ENCODE measurements at regions not wholly inside any gene's neighbourhood (a gene's known extent, or its start where the extent isn't known, plus 50 kb on each side); places are given as distances from the start of the nearest gene placed in this dataset.

GRCh38 chr14:22265319-22266141, 323.5 kb downstream of the DAD1 start:
- Histone ChIP-seq H3K27me3 (ENCODE audit: control insufficient read depth, extremely low read depth, insufficient read depth, low read length) (no peaks in the 10 kb centered on the region), H3K9ac (ENCODE audit: control insufficient read depth, extremely low read depth, insufficient read depth, low read length) (no peak overlapping the region), H3K36me3 (ENCODE audit: control insufficient read depth in 2 of 2, extremely low read depth in 1 of 2, insufficient read depth in 2 of 2, low read length in 2 of 2) (no peaks in the 10 kb centered on the region), H4K20me1 (ENCODE audit: control insufficient read depth, extremely low read depth, insufficient read depth, low read length) (no peaks in the 10 kb centered on the region), H3K4me3 (ENCODE audit: control insufficient read depth in 2 of 3, extremely low read depth in 1 of 3, insufficient read depth in 2 of 3, low read depth in 1 of 3, low read length in 3 of 3) (no peak overlapping the region), H3K4me2 (ENCODE audit: control insufficient read depth, extremely low read depth, insufficient read depth, low read depth, low read length) (peak overlapping the region; percentile 7), H3K27ac (ENCODE audit: control insufficient read depth, insufficient read depth, low read length) (peak overlapping the region; percentile 42), H2AFZ (ENCODE audit: control insufficient read depth, low read length) (peak overlapping the region; percentile 45), H3K4me1 (ENCODE audit: control insufficient read depth, extremely low read depth, insufficient read depth, low read length) (peaks cover 41% of the 10 kb centered on the region), H3K9me3 (ENCODE audit: control insufficient read depth, low read depth, low read length) (no peaks in the 10 kb centered on the region), H3K9me1 (ENCODE audit: control insufficient read depth, extremely low read depth, insufficient read depth, low read length) (peaks cover 2% of the 10 kb centered on the region), H3K79me2 (ENCODE audit: control insufficient read depth, insufficient read depth, low read length) (no peaks in the 10 kb centered on the region)
- DNase-seq (ENCODE audit: low read depth, low spot score) (no peak), FAIRE-seq (no peak)
- dilution Hi-C loops (cut with MboI; ENCODE audit: extremely low pct_ligation_motif_present, low sequenced_read_pairs) = no loop called here
- TF ChIP-seq EZH2 (IDR thresholded peaks at IDR 0.05; ENCODE audit: low read length) (no peak), CTCF (optimal IDR thresholded peaks at IDR 0.05 in 1 of 3, IDR thresholded peaks at IDR 0.05 in 1 of 3, conservative IDR thresholded peaks at IDR 0.05 in 1 of 3; ENCODE audit: extremely low read depth in 1 of 3, insufficient read depth in 2 of 3, low read length in 3 of 3) (peak in 1 of 3 experiments; percentile 15)

GRCh38 chr14:22264759-22265158, 324.3 kb downstream of the DAD1 start:
- Histone ChIP-seq H3K9me3 (ENCODE audit: control insufficient read depth, low read depth, low read length) (no peaks in the 10 kb centered on the region), H3K4me1 (ENCODE audit: control insufficient read depth, extremely low read depth, insufficient read depth, low read length) (peaks cover 41% of the 10 kb centered on the region), H3K36me3 (ENCODE audit: control insufficient read depth in 2 of 2, extremely low read depth in 1 of 2, insufficient read depth in 2 of 2, low read length in 2 of 2) (no peaks in the 10 kb centered on the region), H3K9ac (ENCODE audit: control insufficient read depth, extremely low read depth, insufficient read depth, low read length) (no peak overlapping the region), H4K20me1 (ENCODE audit: control insufficient read depth, extremely low read depth, insufficient read depth, low read length) (no peaks in the 10 kb centered on the region), H3K79me2 (ENCODE audit: control insufficient read depth, insufficient read depth, low read length) (no peaks in the 10 kb centered on the region), H3K4me2 (ENCODE audit: control insufficient read depth, extremely low read depth, insufficient read depth, low read depth, low read length) (no peak overlapping the region), H3K4me3 (ENCODE audit: control insufficient read depth in 2 of 3, extremely low read depth in 1 of 3, insufficient read depth in 2 of 3, low read depth in 1 of 3, low read length in 3 of 3) (no peak overlapping the region), H3K27me3 (ENCODE audit: control insufficient read depth, extremely low read depth, insufficient read depth, low read length) (no peaks in the 10 kb centered on the region), H2AFZ (ENCODE audit: control insufficient read depth, low read length) (no peak overlapping the region), H3K27ac (ENCODE audit: control insufficient read depth, insufficient read depth, low read length) (no peak overlapping the region), H3K9me1 (ENCODE audit: control insufficient read depth, extremely low read depth, insufficient read depth, low read length) (peaks cover 2% of the 10 kb centered on the region)
- no peak for FAIRE-seq
- no peak for TF ChIP-seq EZH2 (IDR thresholded peaks at IDR 0.05; ENCODE audit: low read length)
- no peak for TF ChIP-seq CTCF (optimal IDR thresholded peaks at IDR 0.05 in 1 of 3, IDR thresholded peaks at IDR 0.05 in 1 of 3, conservative IDR thresholded peaks at IDR 0.05 in 1 of 3; ENCODE audit: extremely low read depth in 1 of 3, insufficient read depth in 2 of 3, low read length in 3 of 3)
- no peak for DNase-seq (ENCODE audit: low read depth, low spot score)
- dilution Hi-C loops (cut with MboI; ENCODE audit: extremely low pct_ligation_motif_present, low sequenced_read_pairs) = no loop called here
